K562 (cell line): ENCODE measurements at regions not wholly inside any gene's neighbourhood (a gene's known extent, or its start where the extent isn't known, plus 50 kb on each side); places are given as distances from the start of the nearest gene placed in this dataset.

Experiments used
- ATAC-seq: fragments of 200-7000 bp; cut with Tn5 transposase; 3 replicates; pipeline ENCODE4 v1.9.1; 2020; ENCODE audit warnings: moderate library complexity
- BruUV-seq: library from RNA; stranded (reverse); fragments of 400-500 nt; replicated peaks from 2 replicates; lab custom pipeline; 2021; lab: Mats Ljungman, UMichigan
- CTCF ChIA-PET: fragments of 300-600 bp; formaldehyde crosslinking; extraction: SDS; loops from one replicate; lab custom pipeline; 2021; ENCODE audit warnings: low intra/inter-chr PET ratio; lab: Yijun Ruan, JAX
- POLR2A ChIA-PET: fragments of 300-600, 350-650 bp; sonication (Branson Sonifier 250); formaldehyde crosslinking; extraction: SDS; loops from one replicate; lab custom pipeline; 2021; ENCODE audit warnings: antibody characterized with exemption, inconsistent platforms; lab: Yijun Ruan, JAX
- DNase-seq, 4 experiments: peaks; one replicate each; pipeline versions ENCODE4 v3.0.0 to v3.0.0-alpha.2; 2011 to 2018; ENCODE audit warnings: low spot score in 3 of 4, mixed read lengths in 3 of 4; ENCODE audit errors: extremely low read depth in 1 of 4
- FAIRE-seq: peaks from 2 replicates; lab custom pipeline; 2011; peaks lifted over from hg19 to GRCh38; lab: Jason Lieb, UNC
- H2AFZ ChIP-seq: 2 replicates; pipeline ENCODE4 v1.6.0; 2011; ENCODE audit warnings: low read depth, low read length, control low read depth, inconsistent platforms
- H3K27ac ChIP-seq: fragments of 200-600 bp; 3 replicates; pipeline ENCODE4 v1.8.0; 2011; ENCODE audit warnings: low read depth, mild to moderate bottlenecking, control low read depth, inconsistent platforms, low read length, moderate library complexity, mixed read lengths; ENCODE audit errors: extremely low read depth
- H3K27me3 ChIP-seq, 2 experiments: fragments of 300-600 bp in 1 of 2; 2 replicates in 1 of 2; 3 replicates in 1 of 2; pipeline versions ENCODE4 v1.6.0 to v1.8.0; 2011; ENCODE audit warnings: inconsistent platforms in 2 of 2, low read length in 2 of 2, mild to moderate bottlenecking in 1 of 2, mixed read lengths in 1 of 2, moderate library complexity in 1 of 2; ENCODE audit not compliant: control insufficient read depth in 2 of 2, insufficient read depth in 2 of 2
- H3K36me3 ChIP-seq: fragments of 300-600 bp; 3 replicates; pipeline ENCODE4 v1.8.0; 2011; ENCODE audit warnings: mild to moderate bottlenecking, low read length, inconsistent platforms; ENCODE audit not compliant: control insufficient read depth, insufficient read depth
- H3K4me1 ChIP-seq, 2 experiments: fragments of 200-600 bp in 1 of 2; replicated peaks in 1 of 2; 2 replicates in 1 of 2; 3 replicates in 1 of 2; pipeline versions ENCODE4 v1.5.1 to v1.8.0; 2011; ENCODE audit warnings: inconsistent platforms in 2 of 2, low read length in 2 of 2, mild to moderate bottlenecking in 1 of 2, mixed read lengths in 1 of 2, moderate library complexity in 1 of 2; ENCODE audit not compliant: control insufficient read depth in 2 of 2, insufficient read depth in 2 of 2
- H3K4me2 ChIP-seq: 2 replicates; pipeline ENCODE4 v1.6.1; 2011; ENCODE audit warnings: low read length, control low read depth, inconsistent platforms, mixed read lengths; ENCODE audit not compliant: insufficient read depth
- H3K4me3 ChIP-seq: fragments of 200-600 bp; sonication (generic), shearing (Covaris generic); 2 replicates; pipeline ENCODE4 v1.5.1; 2016; ENCODE audit warnings: control low read depth, inconsistent platforms
- H3K79me2 ChIP-seq: fragments of 200-600 bp; 3 replicates; pipeline ENCODE4 v1.8.0; 2011; ENCODE audit warnings: low read length, inconsistent platforms; ENCODE audit not compliant: control insufficient read depth, insufficient read depth
- H3K9ac ChIP-seq, 2 experiments: 2 replicates each; pipeline versions ENCODE4 v1.6.0 to v1.6.1; 2011; ENCODE audit warnings: low read depth in 2 of 2, low read length in 2 of 2, control low read depth in 1 of 2, inconsistent platforms in 1 of 2, mild to moderate bottlenecking in 1 of 2, mixed read lengths in 1 of 2; ENCODE audit not compliant: insufficient read depth in 1 of 2
- H3K9me1 ChIP-seq: one replicate; pipeline ENCODE4 v1.6.0; 2011; ENCODE audit warnings: inconsistent platforms, mild to moderate bottlenecking, low read length, moderate library complexity; ENCODE audit not compliant: control insufficient read depth, insufficient read depth
- H3K9me3 ChIP-seq: replicated peaks from 2 replicates; pipeline ENCODE4 v1.5.1; 2011; ENCODE audit warnings: low read depth, low read length, inconsistent platforms; ENCODE audit not compliant: control insufficient read depth, insufficient read depth
- H4K20me1 ChIP-seq: replicated peaks from 2 replicates; pipeline ENCODE4 v1.6.1; 2011; ENCODE audit warnings: low read length, inconsistent platforms, mixed read lengths; ENCODE audit not compliant: control insufficient read depth, insufficient read depth
- AFF4 ChIP-seq: sonication (generic); formaldehyde crosslinking; IDR thresholded peaks from 2 replicates; pipeline ENCODE4 v1.8.0; 2023; ENCODE audit warnings: mild to moderate bottlenecking, missing genetic modification reagents
- CEBPG ChIP-seq, 3 experiments: fragments of 200-800 bp in 1 of 3; sonication (Bioruptor generic) in 1 of 3; sonication (generic) in 1 of 3; formaldehyde crosslinking in 1 of 3; IDR thresholded peaks in 2 of 3; conservative IDR thresholded peaks in 1 of 3; 2 replicates each; pipeline versions ENCODE4 v1.6.1 to v1.8.0; 2016 to 2022; ENCODE audit warnings: missing compliant biosample characterization in 2 of 3, missing genetic modification characterization in 2 of 3, mild to moderate bottlenecking in 1 of 3, missing genetic modification reagents in 1 of 3
- EGR1 ChIP-seq: fragments of 450-650 bp; conservative IDR thresholded peaks from 2 replicates; pipeline ENCODE4 v1.6.1; 2017; ENCODE audit warnings: mild to moderate bottlenecking
- LEF1 ChIP-seq: fragments of 450-650 bp; IDR thresholded peaks from 2 replicates; pipeline ENCODE4 v1.6.1; 2016; ENCODE audit warnings: mild to moderate bottlenecking
- MBD2 ChIP-seq: sonication (generic); IDR thresholded peaks from 2 replicates; pipeline ENCODE4 v1.6.1; 2016; ENCODE audit warnings: low read depth, borderline replicate concordance
- RBM14 ChIP-seq: fragments of 200-400 bp; formaldehyde crosslinking; IDR thresholded peaks from 2 replicates; pipeline ENCODE4 v1.6.1; 2018; ENCODE audit warnings: low read depth, mild to moderate bottlenecking, low read length, moderate library complexity, borderline replicate concordance; ENCODE audit not compliant: insufficient read depth
- SMARCB1 ChIP-seq: IDR thresholded peaks from 2 replicates; pipeline ENCODE4 v1.6.1; 2011; ENCODE audit warnings: improper control_type of control experiment, low read depth; ENCODE audit not compliant: insufficient read length
- SMC3 ChIP-seq: conservative IDR thresholded peaks from 2 replicates; pipeline ENCODE4 v1.6.1; 2011; ENCODE audit warnings: low read depth, low read length, improper control_type of control experiment; ENCODE audit not compliant: insufficient read depth
- SRSF7 ChIP-seq: fragments of 200-400 bp; formaldehyde crosslinking; optimal IDR thresholded peaks from 2 replicates; pipeline ENCODE3; 2017; ENCODE audit warnings: mild to moderate bottlenecking, low read depth, low read length
- WGBS: fragments of 100-300 bp; shearing (Covaris generic); methylation state at CpG from one replicate; pipeline ENCODE4 v1.1.6; 2016; ENCODE audit warnings: low coverage, mixed read lengths; ENCODE audit not compliant: insufficient coverage; ENCODE audit errors: missing lambda C conversion rate; 5-methylcytosine and 5-hydroxymethylcytosine counted together
- in situ Hi-C: fragments of 300-500 bp; cut with MboI; formaldehyde crosslinking; loops from 4 replicates; pipeline ENCODE4 v1.15.0; 2018; ENCODE audit warnings: inconsistent platforms, mixed read lengths
- intact Hi-C: fragments of 100-400 bp; cut with micrococcal nuclease; formaldehyde crosslinking; loops from 2 replicates; pipeline ENCODE4 v1.14.2; 2022

GRCh38 chr2:126748188-126748760 is 92.3 kb downstream of the GYPC start:
- no peak for TF ChIP-seq EGR1
- TF ChIP-seq MBD2: no peak
- TF ChIP-seq SMC3: no peak
- TF ChIP-seq, all 486 proteins: peak for 0
- ChIA-PET POLR2A (interaction anchor here (0.7 kb wide), 1 partner anchor 13 kb away, joined by 3 read pairs; no protein-coding TSS in a partner anchor), CTCF (interaction anchor here (0.6 kb wide), 1 partner anchor 519 kb away, joined by 3 read pairs; no protein-coding TSS in a partner anchor)
- intact Hi-C loops (loop anchor here (5.0 kb wide), 1 partner anchor 131 kb away; no protein-coding TSS in a partner anchor), in situ Hi-C loops (no loop called here)
- Histone ChIP-seq H3K9ac (no peak overlapping the region), H3K4me3 (no peak overlapping the region), H3K79me2 (no peaks in the 10 kb centered on the region), H3K36me3 (no peaks in the 10 kb centered on the region), H3K27me3 (peaks cover 0 to 20% of the 10 kb centered on the region in 2 experiments; a peak in 1 of 5 replicates), H2AFZ (no peak overlapping the region), H3K4me1 (no peaks in the 10 kb centered on the region), H4K20me1 (no peaks in the 10 kb centered on the region; the same call in 1 of the 2 replicates), H3K27ac (no peak overlapping the region), H3K9me1 (no peaks in the 10 kb centered on the region), H3K4me2 (no peak overlapping the region), H3K9me3 (no peaks in the 10 kb centered on the region)
- FAIRE-seq (no peak), ATAC-seq (no peak), DNase-seq (no peak)
- WGBS: 0% methylated on average over 4 of the region's 4 CpGs
- BruUV-seq: no TSS peak

GRCh38 chr2:126748929-126749518 is 93.1 kb downstream of the GYPC start:
- no peak overlapping the region for H3K9ac ChIP-seq
- H3K36me3 ChIP-seq: no peaks in the 10 kb centered on the region
- no peak overlapping the region for H2AFZ ChIP-seq
- BruUV-seq: no TSS peak
- in situ Hi-C loops: no loop called here
- no peak overlapping the region for H3K4me2 ChIP-seq
- no peak for ATAC-seq
- no peak for DNase-seq
- H3K27ac ChIP-seq: no peak overlapping the region
- no peak for FAIRE-seq
- no peaks in the 10 kb centered on the region for H3K79me2 ChIP-seq
- CTCF ChIA-PET: interaction anchor here (0.6 to 1.2 kb wide), 2 partner anchors 221 to 519 kb away, joined by 3 to 4 read pairs; no protein-coding TSS in a partner anchor
- intact Hi-C loops: loop anchor here (1.0 to 5.0 kb wide), 2 partner anchors 132 to 221 kb away; no protein-coding TSS in a partner anchor
- no peaks in the 10 kb centered on the region for H3K9me1 ChIP-seq
- 29% methylated on average over 9 of the region's 9 CpGs for WGBS
- no peaks in the 10 kb centered on the region; the same call in 1 of the 2 replicates for H4K20me1 ChIP-seq
- no peaks in the 10 kb centered on the region for H3K9me3 ChIP-seq
- POLR2A ChIA-PET: interaction anchor here (0.6 kb wide), 1 partner anchor 55 kb away, joined by 3 read pairs; no protein-coding TSS in a partner anchor
- H3K27me3 ChIP-seq: peaks cover 0 to 20% of the 10 kb centered on the region in 2 experiments; a peak in 1 of 5 replicates
- no peak for TF ChIP-seq AFF4 (CRISPR knock-in tag)
- TF ChIP-seq LEF1: no peak
- TF ChIP-seq SRSF7: no peak
- TF ChIP-seq SMARCB1: no peak
- TF ChIP-seq RBM14: no peak
- no peak for TF ChIP-seq CEBPG (CRISPR knock-in tag; IDR thresholded peaks at IDR 0.05)
- no peak for TF ChIP-seq CEBPG (tag; conservative IDR thresholded peaks at IDR 0.05 in 1 of 2, IDR thresholded peaks at IDR 0.05 in 1 of 2)
- H3K4me3 ChIP-seq: no peak overlapping the region
- H3K4me1 ChIP-seq: no peaks in the 10 kb centered on the region; a peak in 1 of 5 replicates
